Endodermal cell (in vitro differentiated cells): ENCODE measurements at regions not wholly inside any gene's neighbourhood (a gene's known extent, or its start where the extent isn't known, plus 50 kb on each side); places are given as distances from the start of the nearest gene placed in this dataset.

Experiments
- DNase-seq: peaks from one replicate; pipeline ENCODE4 v3.0.0-alpha.2; 2017
- H3K27ac ChIP-seq: 2 replicates; pipeline ENCODE4 v1.5.1; 2013; ENCODE audit warnings: mild to moderate bottlenecking, low read depth, low read length, moderate library complexity
- H3K27me3 ChIP-seq: 2 replicates; pipeline ENCODE4 v1.6.1; 2013; ENCODE audit warnings: mild to moderate bottlenecking, low read length, moderate library complexity; ENCODE audit not compliant: insufficient read depth, control insufficient read depth, poor library complexity, severe bottlenecking
- H3K36me3 ChIP-seq: 2 replicates; pipeline ENCODE4 v1.7.0; 2013; ENCODE audit warnings: mild to moderate bottlenecking, low read length, moderate library complexity; ENCODE audit not compliant: control insufficient read depth, insufficient read depth
- H3K4me1 ChIP-seq: one replicate; pipeline ENCODE4 v1.7.0; 2013; ENCODE audit warnings: low read length; ENCODE audit not compliant: control insufficient read depth, insufficient read depth
- H3K4me3 ChIP-seq: 2 replicates; pipeline ENCODE4 v1.5.1; 2013; ENCODE audit warnings: mild to moderate bottlenecking, low read length, moderate library complexity
- H3K9ac ChIP-seq: 2 replicates; pipeline ENCODE4 v1.6.1; 2013; ENCODE audit warnings: mild to moderate bottlenecking, low read length, moderate library complexity; ENCODE audit not compliant: poor library complexity, severe bottlenecking; ENCODE audit errors: extremely low read depth
- H3K9me3 ChIP-seq: 2 replicates; pipeline ENCODE4 v1.6.1; 2013; ENCODE audit warnings: mild to moderate bottlenecking, low read length, moderate library complexity; ENCODE audit not compliant: control insufficient read depth
- H3K27ac Mint-ChIP-seq: 2 replicates; pipeline ENCODE4 v1.8.0; 2020; ENCODE audit warnings: mixed read lengths
- H3K27me3 Mint-ChIP-seq: 2 replicates; pipeline ENCODE4 v1.8.0; 2021; ENCODE audit warnings: mild to moderate bottlenecking, mixed read lengths; ENCODE audit not compliant: insufficient read depth
- H3K36me3 Mint-ChIP-seq: 2 replicates; pipeline ENCODE4 v1.8.0; 2020; ENCODE audit warnings: low read depth, mixed read lengths
- H3K4me1 Mint-ChIP-seq: 2 replicates; pipeline ENCODE4 v1.8.0; 2020; ENCODE audit warnings: mixed read lengths
- H3K4me3 Mint-ChIP-seq: 2 replicates; pipeline ENCODE4 v1.8.0; 2020; ENCODE audit warnings: mild to moderate bottlenecking, moderate library complexity, mixed read lengths
- H3K9me3 Mint-ChIP-seq: 2 replicates; pipeline ENCODE4 v1.8.0; 2020; ENCODE audit warnings: mild to moderate bottlenecking, mixed read lengths
- CTCF ChIP-seq: fragments of 200-600 bp; sonication (generic); conservative IDR thresholded peaks from 2 replicates; pipeline ENCODE4 v1.5.0; 2021; ENCODE audit warnings: antibody characterized with exemption, mild to moderate bottlenecking
- WGBS, 2 experiments: methylation state at CpG; one replicate each; pipeline versions ENCODE4 v1.1.5 to v1.1.7; 2013; ENCODE audit warnings: missing lambda C conversion rate in 2 of 2, mixed read lengths in 1 of 2; ENCODE audit not compliant: insufficient coverage in 1 of 2, insufficient read length in 1 of 2; 5-methylcytosine and 5-hydroxymethylcytosine counted together

DNA sequence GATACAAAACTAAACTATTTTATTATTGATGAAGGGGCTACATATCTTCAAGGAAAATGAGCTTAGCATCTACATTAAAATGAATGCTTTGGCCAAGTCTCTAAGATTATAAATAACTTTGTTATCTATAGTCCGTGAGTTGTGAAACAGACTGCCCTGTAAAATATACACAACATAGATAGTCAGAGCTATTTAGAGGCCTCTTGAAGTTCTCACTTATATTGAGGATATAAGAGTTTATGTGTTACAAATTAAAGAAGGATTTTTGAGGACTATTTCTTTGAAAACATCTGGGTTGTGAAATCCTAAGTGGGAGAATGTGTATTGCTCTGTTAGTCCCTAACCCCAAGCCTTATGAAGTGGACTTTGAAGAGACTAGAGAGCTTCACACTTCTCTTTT lies 292.0 kb upstream of the CDH2 start:
- no peak overlapping the region for H3K4me3 ChIP-seq
- 100% methylated on average over 1 of the region's 1 CpG; no CpG with 5 or more reads in 1 of the 2 experiments for WGBS, 2 experiments
- H3K27ac ChIP-seq: no peak overlapping the region
- H3K27me3 Mint-ChIP-seq: no peaks in the 10 kb centered on the region
- H3K36me3 Mint-ChIP-seq: peaks cover 2% of the 10 kb centered on the region
- no peak overlapping the region for H3K27ac Mint-ChIP-seq
- H3K4me1 Mint-ChIP-seq: no peaks in the 10 kb centered on the region
- H3K36me3 ChIP-seq: no peaks in the 10 kb centered on the region
- TF ChIP-seq CTCF: no peak
- no peak for DNase-seq
- H3K27me3 ChIP-seq: no peaks in the 10 kb centered on the region
- no peaks in the 10 kb centered on the region for H3K4me1 ChIP-seq
- H3K9ac ChIP-seq: no peak overlapping the region
- peaks cover 7% of the 10 kb centered on the region for H3K9me3 ChIP-seq
- H3K9me3 Mint-ChIP-seq: peaks cover 10% of the 10 kb centered on the region
- H3K4me3 Mint-ChIP-seq: no peak overlapping the region

DNA sequence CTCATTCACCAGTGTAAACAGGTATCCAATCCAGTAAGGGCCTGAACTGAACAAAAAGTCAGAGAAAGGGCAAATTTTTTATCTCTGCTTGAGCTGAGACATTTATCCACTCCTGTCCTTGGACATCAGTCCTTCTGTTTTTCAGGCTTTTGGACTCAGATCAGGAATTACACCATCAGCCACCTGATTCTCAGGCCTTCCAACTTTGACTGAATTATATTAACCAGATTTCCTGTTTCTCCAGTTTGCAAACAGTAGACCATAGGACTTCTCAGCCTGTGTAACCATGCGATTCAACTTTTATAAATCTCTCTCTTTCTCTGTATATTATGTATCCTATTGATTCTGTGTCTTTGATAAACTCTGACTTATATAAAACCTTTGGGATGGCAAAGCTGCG lies 289.3 kb upstream of the CDH2 start:
- Histone ChIP-seq H3K9ac (no peak overlapping the region), H3K27me3 (no peaks in the 10 kb centered on the region), H3K9me3 (peaks cover 7% of the 10 kb centered on the region), H3K27ac (no peak overlapping the region), H3K4me3 (no peak overlapping the region), H3K4me1 (no peaks in the 10 kb centered on the region), H3K36me3 (no peaks in the 10 kb centered on the region)
- no peaks in the 10 kb centered on the region for H3K4me1 Mint-ChIP-seq
- no peaks in the 10 kb centered on the region for H3K9me3 Mint-ChIP-seq
- H3K27ac Mint-ChIP-seq: no peak overlapping the region
- whole genome bisulfite sequencing, 2 experiments: 76% methylated on average over 2 of the region's 2 CpGs; no CpG with 5 or more reads in 1 of the 2 experiments
- no peak for DNase-seq
- H3K36me3 Mint-ChIP-seq: no peaks in the 10 kb centered on the region
- no peak for TF ChIP-seq CTCF
- no peak overlapping the region for H3K4me3 Mint-ChIP-seq
- H3K27me3 Mint-ChIP-seq: no peaks in the 10 kb centered on the region

GRCh38 chr18:28459587-28459986 lies 282.7 kb upstream of the CDH2 start:
- Mint-ChIP-seq H3K36me3 (no peaks in the 10 kb centered on the region), H3K4me3 (no peak overlapping the region), H3K27ac (no peak overlapping the region), H3K9me3 (no peaks in the 10 kb centered on the region), H3K27me3 (no peaks in the 10 kb centered on the region), H3K4me1 (no peaks in the 10 kb centered on the region)
- no peaks in the 10 kb centered on the region for H3K27me3 ChIP-seq
- H3K4me1 ChIP-seq: no peaks in the 10 kb centered on the region
- no peak overlapping the region for H3K4me3 ChIP-seq
- no peak for TF ChIP-seq CTCF
- 72 to 97% methylated on average over 2 of the region's 2 CpGs for WGBS, 2 experiments
- no peaks in the 10 kb centered on the region for H3K9me3 ChIP-seq
- DNase-seq: no peak
- no peaks in the 10 kb centered on the region for H3K36me3 ChIP-seq
- H3K9ac ChIP-seq: no peak overlapping the region
- no peak overlapping the region for H3K27ac ChIP-seq
